GM12878 (cell line): ENCODE measurements at regions not wholly inside any gene's neighbourhood (a gene's known extent, or its start where the extent isn't known, plus 50 kb on each side); places are given as distances from the start of the nearest gene placed in this dataset.

Experiments used
- ATAC-seq: fragments of 200-7000 bp; cut with Tn5 transposase; 3 replicates; pipeline ENCODE4 v1.9.1; 2020; ENCODE audit warnings: mild to moderate bottlenecking, moderate library complexity
- BruUV-seq: library from RNA; stranded (reverse); fragments of 400-500 nt; replicated peaks from 2 replicates; lab custom pipeline; 2021; lab: Mats Ljungman, UMichigan
- CTCF ChIA-PET: fragments of 300-600 bp; sonication (Branson Sonifier 250); formaldehyde crosslinking; extraction: SDS; loops from one replicate; lab custom pipeline; 2021; ENCODE audit warnings: inconsistent platforms; lab: Yijun Ruan, JAX
- POLR2A ChIA-PET: fragments of 350-600 bp; formaldehyde crosslinking; extraction: SDS; loops from one replicate; lab custom pipeline; 2021; ENCODE audit warnings: inconsistent platforms; lab: Charles Lee
- RAD21 ChIA-PET: fragments of 300-600 bp; sonication (Branson Sonifier 250); formaldehyde crosslinking; loops from one replicate; lab custom pipeline; 2023; ENCODE audit warnings: antibody characterized with exemption; ENCODE audit not compliant: unreplicated experiment; lab: Charles Lee
- SMC1A ChIA-PET: fragments of 300-600 bp; sonication (Branson Sonifier 250); formaldehyde crosslinking; loops from one replicate; lab custom pipeline; 2023; ENCODE audit not compliant: unreplicated experiment, uncharacterized antibody; lab: Charles Lee
- DNase-seq: peaks from one replicate; pipeline ENCODE4 v3.0.0-alpha.2; 2011; ENCODE audit warnings: low read depth, low spot score
- FAIRE-seq: peaks from 3 replicates; lab custom pipeline; 2011; peaks lifted over from hg19 to GRCh38; lab: Jason Lieb, UNC
- H2AFZ ChIP-seq: 2 replicates; pipeline ENCODE4 v1.6.0; 2011; ENCODE audit warnings: low read depth, low read length, control low read depth; ENCODE audit not compliant: control insufficient read depth
- H3K27ac ChIP-seq: 2 replicates; pipeline ENCODE4 v1.5.1; 2011; ENCODE audit warnings: control low read depth; ENCODE audit not compliant: control insufficient read depth, insufficient read depth
- H3K27me3 ChIP-seq, 2 experiments: replicated peaks in 1 of 2; 2 replicates each; pipeline versions ENCODE4 v1.6.0 to v1.6.1; 2011; ENCODE audit warnings: low read length in 1 of 2; ENCODE audit not compliant: control insufficient read depth in 2 of 2, insufficient read depth in 2 of 2
- H3K36me3 ChIP-seq, 2 experiments: 2 replicates each; pipeline ENCODE4 v1.5.1; 2011; ENCODE audit warnings: low read length in 1 of 2; ENCODE audit not compliant: control insufficient read depth in 2 of 2, insufficient read depth in 2 of 2
- H3K4me1 ChIP-seq: 2 replicates; pipeline ENCODE4 v1.6.1; 2011; ENCODE audit warnings: mild to moderate bottlenecking, low read length, moderate library complexity, mixed read lengths; ENCODE audit not compliant: control insufficient read depth, insufficient read depth
- H3K4me2 ChIP-seq: 2 replicates; pipeline ENCODE4 v1.6.0; 2011; ENCODE audit warnings: control low read depth; ENCODE audit not compliant: control insufficient read depth, insufficient read depth
- H3K4me3 ChIP-seq: fragments of 200-600 bp; sonication (generic); 2 replicates; pipeline ENCODE4 v1.5.1; 2016
- H3K79me2 ChIP-seq: 2 replicates; pipeline ENCODE4 v1.6.0; 2011; ENCODE audit warnings: low read length; ENCODE audit not compliant: control insufficient read depth, insufficient read depth
- H3K9ac ChIP-seq: 2 replicates; pipeline ENCODE4 v1.8.0; 2011; ENCODE audit warnings: low read length, control low read depth, mixed read lengths; ENCODE audit not compliant: control insufficient read depth, insufficient read depth
- H3K9me3 ChIP-seq: replicated peaks from 3 replicates; pipeline ENCODE4 v1.5.1; 2011; ENCODE audit warnings: mild to moderate bottlenecking, low read length; ENCODE audit not compliant: control insufficient read depth, insufficient read depth
- H4K20me1 ChIP-seq: 2 replicates; pipeline ENCODE4 v1.6.0; 2011; ENCODE audit not compliant: control insufficient read depth, insufficient read depth
- BACH1 ChIP-seq: fragments of 450-650 bp; IDR thresholded peaks from 2 replicates; pipeline ENCODE4 v1.6.1; 2017; ENCODE audit warnings: mild to moderate bottlenecking, borderline replicate concordance
- BMI1 ChIP-seq: fragments of 450-650 bp; IDR thresholded peaks from 2 replicates; pipeline ENCODE4 v1.6.1; 2016; ENCODE audit warnings: mild to moderate bottlenecking, moderate library complexity, borderline replicate concordance
- CTCF ChIP-seq, 3 experiments: IDR thresholded peaks in 2 of 3; conservative IDR thresholded peaks in 1 of 3; 2 replicates each; pipeline ENCODE4 v1.5.1; 2011; ENCODE audit warnings: low read depth in 3 of 3, low read length in 3 of 3, mild to moderate bottlenecking in 3 of 3, control low read depth in 2 of 3, moderate library complexity in 2 of 3, inconsistent platforms in 1 of 3, mixed read lengths in 1 of 3; ENCODE audit not compliant: control insufficient read depth in 2 of 3, insufficient read depth in 1 of 3; ENCODE audit errors: extremely low read depth in 1 of 3
- EZH2 ChIP-seq: IDR thresholded peaks from 2 replicates; pipeline ENCODE4 v1.6.1; 2012; ENCODE audit warnings: low read depth, mild to moderate bottlenecking, control low read depth, inconsistent platforms, low read length, borderline replicate concordance; ENCODE audit not compliant: control insufficient read depth
- HCFC1 ChIP-seq: fragments of 150-350 bp; IDR thresholded peaks from 2 replicates; pipeline ENCODE4 v1.6.1; 2014; ENCODE audit warnings: low read length
- HDAC2 ChIP-seq: fragments of 200-600 bp; sonication (generic); IDR thresholded peaks from 2 replicates; pipeline ENCODE4 v1.6.1; 2017
- IKZF2 ChIP-seq, 2 experiments: fragments of 450-650 bp; IDR thresholded peaks; 2 replicates each; pipeline ENCODE4 v1.6.1; 2017; ENCODE audit warnings: mild to moderate bottlenecking in 2 of 2, moderate library complexity in 2 of 2
- KAT2A ChIP-seq: conservative IDR thresholded peaks from 2 replicates; pipeline ENCODE4 v1.6.1; 2011; ENCODE audit warnings: low read depth, low read length; ENCODE audit not compliant: control insufficient read depth
- LARP7 ChIP-seq: fragments of 450-650 bp; IDR thresholded peaks from 2 replicates; pipeline ENCODE4 v1.6.1; 2017; ENCODE audit warnings: mild to moderate bottlenecking
- NBN ChIP-seq: fragments of 450-650 bp; IDR thresholded peaks from 2 replicates; pipeline ENCODE4 v1.6.1; 2016
- PKNOX1 ChIP-seq: fragments of 450-650 bp; IDR thresholded peaks from 2 replicates; pipeline ENCODE4 v1.6.1; 2016; ENCODE audit warnings: mild to moderate bottlenecking
- SREBF2 ChIP-seq: IDR thresholded peaks from 2 replicates; pipeline ENCODE4 v1.6.1; 2012; ENCODE audit warnings: mild to moderate bottlenecking, low read length
- TARDBP ChIP-seq: IDR thresholded peaks from 2 replicates; pipeline ENCODE4 v1.6.1; 2016; ENCODE audit warnings: borderline replicate concordance
- ZBTB33 ChIP-seq: fragments of 450-650 bp; IDR thresholded peaks from 2 replicates; pipeline ENCODE4 v1.6.1; 2017; ENCODE audit warnings: mild to moderate bottlenecking
- ZNF24 ChIP-seq: fragments of 450-650 bp; IDR thresholded peaks from 2 replicates; pipeline ENCODE4 v1.6.1; 2017; ENCODE audit warnings: antibody characterized with exemption, mild to moderate bottlenecking
- whole genome bisulfite sequencing: methylation state at CpG from one replicate; pipeline ENCODE4 v1.1.6; 2016; ENCODE audit warnings: low lambda C conversion rate; ENCODE audit not compliant: insufficient replicate concordance, insufficient coverage; ENCODE audit errors: missing lambda C conversion rate; 5-methylcytosine and 5-hydroxymethylcytosine counted together
- in situ Hi-C: fragments of 300-500 bp; cut with MboI; formaldehyde crosslinking; loops from 9 replicates; pipeline ENCODE4 v1.14.3; 2018; ENCODE audit warnings: mixed read lengths
- intact Hi-C: fragments of 100-400 bp; cut with micrococcal nuclease; formaldehyde crosslinking; loops from one replicate; pipeline ENCODE4 v1.14.2; 2022; ENCODE audit not compliant: unreplicated experiment

GRCh38 chr5:9892696-9893095, 262.5 kb upstream of the TAS2R1 start:
- no peaks in the 10 kb centered on the region for H3K4me1 ChIP-seq
- ChIA-PET RAD21 (no interaction called here), SMC1A (no interaction called here), POLR2A (no interaction called here), CTCF (interaction anchor here (0.6 kb wide), 1 partner anchor 287 kb away, joined by 3 read pairs; no protein-coding TSS in a partner anchor)
- 47% methylated on average over 3 of the region's 3 CpGs for WGBS
- ATAC-seq (no peak), DNase-seq (no peak), FAIRE-seq (no peak)
- H3K27me3 ChIP-seq, result no peaks in the 10 kb centered on the region
- intact Hi-C loops, result no loop called here
- no peak overlapping the region for H3K4me2 ChIP-seq
- H4K20me1 ChIP-seq, result no peaks in the 10 kb centered on the region
- H3K4me3 ChIP-seq, result no peak overlapping the region
- H3K79me2 ChIP-seq, result no peaks in the 10 kb centered on the region
- in situ Hi-C loops, result no loop called here
- H3K36me3 ChIP-seq, result no peaks in the 10 kb centered on the region
- TF ChIP-seq KAT2A (no peak), BMI1 (no peak), CTCF (IDR thresholded peaks at IDR 0.05 in 2 of 3, conservative IDR thresholded peaks at IDR 0.05 in 1 of 3; ENCODE audit: control insufficient read depth in 2 of 3, extremely low read depth in 1 of 3, insufficient read depth in 1 of 3, low read depth in 3 of 3, low read length in 3 of 3) (no peak), EZH2 (no peak), IKZF2 (IDR thresholded peaks at IDR 0.05) (no peak), ZNF24 (no peak), NBN (no peak), ZBTB33 (no peak), LARP7 (no peak), BACH1 (no peak), HDAC2 (no peak), TARDBP (no peak), PKNOX1 (no peak), SREBF2 (no peak), HCFC1 (no peak)
- H3K9ac ChIP-seq, result no peak overlapping the region
- H3K9me3 ChIP-seq, result no peaks in the 10 kb centered on the region
- no peak overlapping the region for H3K27ac ChIP-seq
- H2AFZ ChIP-seq, result no peak overlapping the region
- no TSS peak for BruUV-seq
